ENCODE measurements at regions not wholly inside any gene's neighbourhood (a gene's known extent, or its start where the extent isn't known, plus 50 kb on each side); places are given as distances from the start of the nearest gene placed in this dataset.

GRCh38 chr4:135532132-135532531 lies 1330.5 kb upstream of the PABPC4L start:
- TF ChIP-seq CTCF (IDR thresholded peaks at IDR 0.05; ENCODE audit: poor library complexity) (no peak), EZH2phosphoT487 (IDR thresholded peaks at IDR 0.05; ENCODE audit: low read depth, severe bottlenecking, unreplicated experiment) (no peak), EZH2 (IDR thresholded peaks at IDR 0.05; ENCODE audit: borderline replicate concordance) (no peak)
- Histone ChIP-seq H3K4me2 (no peak overlapping the region), H3K9me3 (ENCODE audit: low read depth) (no peaks in the 10 kb centered on the region), H3K4me3 (no peak overlapping the region), H3K36me3 (replicated peaks; ENCODE audit: insufficient read depth, low read depth) (no peaks in the 10 kb centered on the region), H3K27ac (no peak overlapping the region), H3K9me2 (replicated peaks; ENCODE audit: insufficient read depth) (no peaks in the 10 kb centered on the region), H3K79me2 (no peaks in the 10 kb centered on the region), H3K27me3 (no peaks in the 10 kb centered on the region), H2AFZ (no peak overlapping the region), H4K20me1 (ENCODE audit: insufficient read depth, poor library complexity, severe bottlenecking) (no peaks in the 10 kb centered on the region), H3K4me1 (ENCODE audit: insufficient read depth) (no peaks in the 10 kb centered on the region)
- DNase-seq (ENCODE audit: low spot score): no peak
- 53% methylated on average over 3 of the region's 3 CpGs for WGBS (ENCODE audit: low lambda C conversion rate, missing lambda C conversion rate)

GRCh38 chr4:135515295-135515694 lies 1313.7 kb upstream of the PABPC4L start:
- Histone ChIP-seq H3K79me2 (no peaks in the 10 kb centered on the region), H3K36me3 (replicated peaks; ENCODE audit: insufficient read depth, low read depth) (no peaks in the 10 kb centered on the region), H3K4me1 (ENCODE audit: insufficient read depth) (no peaks in the 10 kb centered on the region), H3K4me3 (no peak overlapping the region), H3K27me3 (no peaks in the 10 kb centered on the region), H2AFZ (no peak overlapping the region), H3K9me3 (ENCODE audit: low read depth) (no peaks in the 10 kb centered on the region), H3K27ac (no peak overlapping the region), H3K9me2 (replicated peaks; ENCODE audit: insufficient read depth) (no peaks in the 10 kb centered on the region), H4K20me1 (ENCODE audit: insufficient read depth, poor library complexity, severe bottlenecking) (no peaks in the 10 kb centered on the region), H3K4me2 (no peak overlapping the region)
- TF ChIP-seq EZH2 (IDR thresholded peaks at IDR 0.05; ENCODE audit: borderline replicate concordance) (no peak), EZH2phosphoT487 (IDR thresholded peaks at IDR 0.05; ENCODE audit: low read depth, severe bottlenecking, unreplicated experiment) (no peak), CTCF (IDR thresholded peaks at IDR 0.05; ENCODE audit: poor library complexity) (no peak)
- no peak for DNase-seq (ENCODE audit: low spot score)
- WGBS (ENCODE audit: low lambda C conversion rate, missing lambda C conversion rate): 76% methylated on average over 3 of the region's 3 CpGs

- no peak overlapping the region for H3K27ac ChIP-seq
- no peaks in the 10 kb centered on the region for H3K4me1 ChIP-seq (ENCODE audit: insufficient read depth)
- H3K36me3 ChIP-seq (replicated peaks; ENCODE audit: insufficient read depth, low read depth): no peaks in the 10 kb centered on the region
- no peak overlapping the region for H3K4me3 ChIP-seq
- DNase-seq (ENCODE audit: low spot score): no peak
- H3K4me2 ChIP-seq: no peak overlapping the region
- H3K9me2 ChIP-seq (replicated peaks; ENCODE audit: insufficient read depth): no peaks in the 10 kb centered on the region
- 96% methylated on average over 1 of the region's 1 CpG for WGBS (ENCODE audit: low lambda C conversion rate, missing lambda C conversion rate)
- no peaks in the 10 kb centered on the region for H3K27me3 ChIP-seq
- H2AFZ ChIP-seq: no peak overlapping the region
- H4K20me1 ChIP-seq (ENCODE audit: insufficient read depth, poor library complexity, severe bottlenecking): no peaks in the 10 kb centered on the region
- no peaks in the 10 kb centered on the region for H3K79me2 ChIP-seq
- TF ChIP-seq EZH2 (IDR thresholded peaks at IDR 0.05; ENCODE audit: borderline replicate concordance) (no peak), CTCF (IDR thresholded peaks at IDR 0.05; ENCODE audit: poor library complexity) (no peak), EZH2phosphoT487 (IDR thresholded peaks at IDR 0.05; ENCODE audit: low read depth, severe bottlenecking, unreplicated experiment) (no peak)
- H3K9me3 ChIP-seq (ENCODE audit: low read depth): no peaks in the 10 kb centered on the region
These were observed 1309.0 kb upstream of the PABPC4L start for GRCh38 chr4:135510582-135510981.
